K562 (cell line): ENCODE measurements at regions not wholly inside any gene's neighbourhood (a gene's known extent, or its start where the extent isn't known, plus 50 kb on each side); places are given as distances from the start of the nearest gene placed in this dataset.

ENCODE experiments used
- ATAC-seq: fragments of 200-7000 bp; cut with Tn5 transposase; 3 replicates; pipeline ENCODE4 v1.9.1; 2020; ENCODE audit warnings: moderate library complexity
- BruUV-seq: library from RNA; stranded (reverse); fragments of 400-500 nt; replicated peaks from 2 replicates; lab custom pipeline; 2021; lab: Mats Ljungman, UMichigan
- CTCF ChIA-PET: fragments of 300-600 bp; formaldehyde crosslinking; extraction: SDS; loops from one replicate; lab custom pipeline; 2021; ENCODE audit warnings: low intra/inter-chr PET ratio; lab: Yijun Ruan, JAX
- POLR2A ChIA-PET: fragments of 300-600, 350-650 bp; sonication (Branson Sonifier 250); formaldehyde crosslinking; extraction: SDS; loops from one replicate; lab custom pipeline; 2021; ENCODE audit warnings: antibody characterized with exemption, inconsistent platforms; lab: Yijun Ruan, JAX
- DNase-seq, 4 experiments: peaks; one replicate each; pipeline versions ENCODE4 v3.0.0 to v3.0.0-alpha.2; 2011 to 2018; ENCODE audit warnings: low spot score in 3 of 4, mixed read lengths in 3 of 4; ENCODE audit errors: extremely low read depth in 1 of 4
- FAIRE-seq: peaks from 2 replicates; lab custom pipeline; 2011; peaks lifted over from hg19 to GRCh38; lab: Jason Lieb, UNC
- H2AFZ ChIP-seq: 2 replicates; pipeline ENCODE4 v1.6.0; 2011; ENCODE audit warnings: low read depth, low read length, control low read depth, inconsistent platforms
- H3K27ac ChIP-seq: fragments of 200-600 bp; 3 replicates; pipeline ENCODE4 v1.8.0; 2011; ENCODE audit warnings: low read depth, mild to moderate bottlenecking, control low read depth, inconsistent platforms, low read length, moderate library complexity, mixed read lengths; ENCODE audit errors: extremely low read depth
- H3K27me3 ChIP-seq, 2 experiments: fragments of 300-600 bp in 1 of 2; 2 replicates in 1 of 2; 3 replicates in 1 of 2; pipeline versions ENCODE4 v1.6.0 to v1.8.0; 2011; ENCODE audit warnings: inconsistent platforms in 2 of 2, low read length in 2 of 2, mild to moderate bottlenecking in 1 of 2, mixed read lengths in 1 of 2, moderate library complexity in 1 of 2; ENCODE audit not compliant: control insufficient read depth in 2 of 2, insufficient read depth in 2 of 2
- H3K36me3 ChIP-seq: fragments of 300-600 bp; 3 replicates; pipeline ENCODE4 v1.8.0; 2011; ENCODE audit warnings: mild to moderate bottlenecking, low read length, inconsistent platforms; ENCODE audit not compliant: control insufficient read depth, insufficient read depth
- H3K4me1 ChIP-seq, 2 experiments: fragments of 200-600 bp in 1 of 2; replicated peaks in 1 of 2; 2 replicates in 1 of 2; 3 replicates in 1 of 2; pipeline versions ENCODE4 v1.5.1 to v1.8.0; 2011; ENCODE audit warnings: inconsistent platforms in 2 of 2, low read length in 2 of 2, mild to moderate bottlenecking in 1 of 2, mixed read lengths in 1 of 2, moderate library complexity in 1 of 2; ENCODE audit not compliant: control insufficient read depth in 2 of 2, insufficient read depth in 2 of 2
- H3K4me2 ChIP-seq: 2 replicates; pipeline ENCODE4 v1.6.1; 2011; ENCODE audit warnings: low read length, control low read depth, inconsistent platforms, mixed read lengths; ENCODE audit not compliant: insufficient read depth
- H3K4me3 ChIP-seq: fragments of 200-600 bp; sonication (generic), shearing (Covaris generic); 2 replicates; pipeline ENCODE4 v1.5.1; 2016; ENCODE audit warnings: control low read depth, inconsistent platforms
- H3K79me2 ChIP-seq: fragments of 200-600 bp; 3 replicates; pipeline ENCODE4 v1.8.0; 2011; ENCODE audit warnings: low read length, inconsistent platforms; ENCODE audit not compliant: control insufficient read depth, insufficient read depth
- H3K9ac ChIP-seq, 2 experiments: 2 replicates each; pipeline versions ENCODE4 v1.6.0 to v1.6.1; 2011; ENCODE audit warnings: low read depth in 2 of 2, low read length in 2 of 2, control low read depth in 1 of 2, inconsistent platforms in 1 of 2, mild to moderate bottlenecking in 1 of 2, mixed read lengths in 1 of 2; ENCODE audit not compliant: insufficient read depth in 1 of 2
- H3K9me1 ChIP-seq: one replicate; pipeline ENCODE4 v1.6.0; 2011; ENCODE audit warnings: inconsistent platforms, mild to moderate bottlenecking, low read length, moderate library complexity; ENCODE audit not compliant: control insufficient read depth, insufficient read depth
- H3K9me3 ChIP-seq: replicated peaks from 2 replicates; pipeline ENCODE4 v1.5.1; 2011; ENCODE audit warnings: low read depth, low read length, inconsistent platforms; ENCODE audit not compliant: control insufficient read depth, insufficient read depth
- H4K20me1 ChIP-seq: replicated peaks from 2 replicates; pipeline ENCODE4 v1.6.1; 2011; ENCODE audit warnings: low read length, inconsistent platforms, mixed read lengths; ENCODE audit not compliant: control insufficient read depth, insufficient read depth
- ARNT ChIP-seq, 2 experiments: fragments of 450-650 bp; IDR thresholded peaks; 2 replicates each; pipeline ENCODE4 v1.6.1; 2016; ENCODE audit warnings: mild to moderate bottlenecking in 1 of 2
- FOXK1 ChIP-seq: sonication (generic); formaldehyde crosslinking; IDR thresholded peaks from 2 replicates; pipeline ENCODE4 v1.8.0; 2022; ENCODE audit warnings: missing genetic modification reagents, mild to moderate bottlenecking, borderline replicate concordance
- PCBP2 ChIP-seq: fragments of 200-400 bp; formaldehyde crosslinking; IDR thresholded peaks from 2 replicates; pipeline ENCODE4 v1.6.1; 2018; ENCODE audit warnings: low read length, low read depth, mild to moderate bottlenecking, moderate library complexity; ENCODE audit not compliant: poor library complexity, severe bottlenecking
- RUNX1 ChIP-seq: sonication (generic); IDR thresholded peaks from 2 replicates; pipeline ENCODE4 v1.6.1; 2016; ENCODE audit warnings: antibody characterized with exemption, low read depth
- TEAD1 ChIP-seq, 2 experiments: fragments of 450-650 bp in 1 of 2; sonication (generic) in 1 of 2; formaldehyde crosslinking; IDR thresholded peaks; 2 replicates each; pipeline versions ENCODE4 v1.4.0 to v1.8.0; 2020 to 2022; ENCODE audit warnings: mild to moderate bottlenecking in 2 of 2, missing genetic modification reagents in 1 of 2
- ZNF384 ChIP-seq: IDR thresholded peaks from 2 replicates; pipeline ENCODE4 v1.6.1; 2012; ENCODE audit warnings: low read depth, low read length, improper control_type of control experiment
- WGBS: fragments of 100-300 bp; shearing (Covaris generic); methylation state at CpG from one replicate; pipeline ENCODE4 v1.1.6; 2016; ENCODE audit warnings: low coverage, mixed read lengths; ENCODE audit not compliant: insufficient coverage; ENCODE audit errors: missing lambda C conversion rate; 5-methylcytosine and 5-hydroxymethylcytosine counted together
- in situ Hi-C: fragments of 300-500 bp; cut with MboI; formaldehyde crosslinking; loops from 4 replicates; pipeline ENCODE4 v1.15.0; 2018; ENCODE audit warnings: inconsistent platforms, mixed read lengths
- intact Hi-C: fragments of 100-400 bp; cut with micrococcal nuclease; formaldehyde crosslinking; loops from 2 replicates; pipeline ENCODE4 v1.14.2; 2022
- TF ChIP-seq, protein P1 (sequence below), 2 experiments: IDR thresholded peaks; 2 replicates each; pipeline ENCODE4 v1.6.1; 2012; ENCODE audit warnings: improper control_type of control experiment in 2 of 2, low read depth in 2 of 2, low read length in 2 of 2, borderline replicate concordance in 1 of 2
- TF ChIP-seq, protein P2 (sequence below), 2 experiments: IDR thresholded peaks; 2 replicates each; pipeline ENCODE4 v1.6.1; 2011; ENCODE audit warnings: borderline replicate concordance in 1 of 2, control low read depth in 1 of 2, low read depth in 1 of 2, low read length in 1 of 2, mild to moderate bottlenecking in 1 of 2, mixed read lengths in 1 of 2, moderate library complexity in 1 of 2; ENCODE audit not compliant: insufficient read depth in 1 of 2, insufficient read length in 1 of 2, poor library complexity in 1 of 2, severe bottlenecking in 1 of 2; ENCODE audit errors: extremely low read depth in 1 of 2
- TF ChIP-seq, protein P3 (sequence below): fragments of 250-450 bp; sonication (Bioruptor Pico); IDR thresholded peaks from 2 replicates; pipeline ENCODE4 v1.4.0; 2020; ENCODE audit warnings: mild to moderate bottlenecking, moderate library complexity
- TF ChIP-seq, protein P4 (sequence below): sonication (generic); IDR thresholded peaks from 2 replicates; pipeline ENCODE4 v1.6.1; 2016

DNA sequence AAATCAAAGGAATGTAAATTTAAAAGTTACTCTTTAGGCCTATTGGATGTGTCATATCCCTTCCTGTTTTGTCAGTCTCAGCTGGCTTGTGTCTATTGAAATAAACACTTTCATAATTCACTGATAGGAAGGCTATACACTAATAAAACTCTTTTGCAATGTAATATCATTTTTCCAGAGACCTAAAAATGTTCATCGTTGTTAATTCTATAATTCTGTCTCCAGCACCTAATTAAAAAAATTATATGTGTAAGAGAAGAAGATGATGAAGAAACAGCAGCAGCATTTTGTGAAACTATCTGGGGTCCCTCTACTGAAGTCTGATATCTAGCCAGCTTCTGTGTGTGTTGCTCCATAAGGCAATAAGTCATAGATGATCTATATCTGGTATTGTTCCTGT lies 602.7 kb downstream of the ETV1 start:
- Histone ChIP-seq H3K9ac (no peak overlapping the region), H3K4me1 (no peaks in the 10 kb centered on the region), H3K9me3 (no peaks in the 10 kb centered on the region; the same call in 1 of the 2 replicates), H2AFZ (no peak overlapping the region), H3K27me3 (no peaks in the 10 kb centered on the region), H3K36me3 (no peaks in the 10 kb centered on the region), H3K27ac (no peak overlapping the region), H3K4me3 (no peak overlapping the region), H4K20me1 (no peaks in the 10 kb centered on the region), H3K4me2 (no peak overlapping the region), H3K9me1 (no peaks in the 10 kb centered on the region), H3K79me2 (no peaks in the 10 kb centered on the region)
- ATAC-seq = no peak
- ChIA-PET POLR2A (no interaction called here), CTCF (no interaction called here)
- WGBS = 0% methylated on average over 1 of the region's 1 CpG
- no peak for FAIRE-seq
- BruUV-seq = no TSS peak
- DNase-seq = no peak
- intact Hi-C loops (no loop called here), in situ Hi-C loops (no loop called here)
- TF ChIP-seq, protein P1, sequence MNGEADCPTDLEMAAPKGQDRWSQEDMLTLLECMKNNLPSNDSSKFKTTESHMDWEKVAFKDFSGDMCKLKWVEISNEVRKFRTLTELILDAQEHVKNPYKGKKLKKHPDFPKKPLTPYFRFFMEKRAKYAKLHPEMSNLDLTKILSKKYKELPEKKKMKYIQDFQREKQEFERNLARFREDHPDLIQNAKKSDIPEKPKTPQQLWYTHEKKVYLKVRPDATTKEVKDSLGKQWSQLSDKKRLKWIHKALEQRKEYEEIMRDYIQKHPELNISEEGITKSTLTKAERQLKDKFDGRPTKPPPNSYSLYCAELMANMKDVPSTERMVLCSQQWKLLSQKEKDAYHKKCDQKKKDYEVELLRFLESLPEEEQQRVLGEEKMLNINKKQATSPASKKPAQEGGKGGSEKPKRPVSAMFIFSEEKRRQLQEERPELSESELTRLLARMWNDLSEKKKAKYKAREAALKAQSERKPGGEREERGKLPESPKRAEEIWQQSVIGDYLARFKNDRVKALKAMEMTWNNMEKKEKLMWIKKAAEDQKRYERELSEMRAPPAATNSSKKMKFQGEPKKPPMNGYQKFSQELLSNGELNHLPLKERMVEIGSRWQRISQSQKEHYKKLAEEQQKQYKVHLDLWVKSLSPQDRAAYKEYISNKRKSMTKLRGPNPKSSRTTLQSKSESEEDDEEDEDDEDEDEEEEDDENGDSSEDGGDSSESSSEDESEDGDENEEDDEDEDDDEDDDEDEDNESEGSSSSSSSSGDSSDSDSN (IDR thresholded peaks at IDR 0.05; ENCODE audit: borderline replicate concordance in 1 of 2, low read depth in 2 of 2, low read length in 2 of 2) = no peak
- TF ChIP-seq RUNX1 = no peak
- TF ChIP-seq, protein P2, sequence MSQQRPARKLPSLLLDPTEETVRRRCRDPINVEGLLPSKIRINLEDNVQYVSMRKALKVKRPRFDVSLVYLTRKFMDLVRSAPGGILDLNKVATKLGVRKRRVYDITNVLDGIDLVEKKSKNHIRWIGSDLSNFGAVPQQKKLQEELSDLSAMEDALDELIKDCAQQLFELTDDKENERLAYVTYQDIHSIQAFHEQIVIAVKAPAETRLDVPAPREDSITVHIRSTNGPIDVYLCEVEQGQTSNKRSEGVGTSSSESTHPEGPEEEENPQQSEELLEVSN (IDR thresholded peaks at IDR 0.05; ENCODE audit: borderline replicate concordance in 1 of 2, extremely low read depth in 1 of 2, insufficient read depth in 1 of 2, insufficient read length in 1 of 2, low read depth in 1 of 2, low read length in 1 of 2, poor library complexity in 1 of 2, severe bottlenecking in 1 of 2) = no peak
- TF ChIP-seq, protein P3, sequence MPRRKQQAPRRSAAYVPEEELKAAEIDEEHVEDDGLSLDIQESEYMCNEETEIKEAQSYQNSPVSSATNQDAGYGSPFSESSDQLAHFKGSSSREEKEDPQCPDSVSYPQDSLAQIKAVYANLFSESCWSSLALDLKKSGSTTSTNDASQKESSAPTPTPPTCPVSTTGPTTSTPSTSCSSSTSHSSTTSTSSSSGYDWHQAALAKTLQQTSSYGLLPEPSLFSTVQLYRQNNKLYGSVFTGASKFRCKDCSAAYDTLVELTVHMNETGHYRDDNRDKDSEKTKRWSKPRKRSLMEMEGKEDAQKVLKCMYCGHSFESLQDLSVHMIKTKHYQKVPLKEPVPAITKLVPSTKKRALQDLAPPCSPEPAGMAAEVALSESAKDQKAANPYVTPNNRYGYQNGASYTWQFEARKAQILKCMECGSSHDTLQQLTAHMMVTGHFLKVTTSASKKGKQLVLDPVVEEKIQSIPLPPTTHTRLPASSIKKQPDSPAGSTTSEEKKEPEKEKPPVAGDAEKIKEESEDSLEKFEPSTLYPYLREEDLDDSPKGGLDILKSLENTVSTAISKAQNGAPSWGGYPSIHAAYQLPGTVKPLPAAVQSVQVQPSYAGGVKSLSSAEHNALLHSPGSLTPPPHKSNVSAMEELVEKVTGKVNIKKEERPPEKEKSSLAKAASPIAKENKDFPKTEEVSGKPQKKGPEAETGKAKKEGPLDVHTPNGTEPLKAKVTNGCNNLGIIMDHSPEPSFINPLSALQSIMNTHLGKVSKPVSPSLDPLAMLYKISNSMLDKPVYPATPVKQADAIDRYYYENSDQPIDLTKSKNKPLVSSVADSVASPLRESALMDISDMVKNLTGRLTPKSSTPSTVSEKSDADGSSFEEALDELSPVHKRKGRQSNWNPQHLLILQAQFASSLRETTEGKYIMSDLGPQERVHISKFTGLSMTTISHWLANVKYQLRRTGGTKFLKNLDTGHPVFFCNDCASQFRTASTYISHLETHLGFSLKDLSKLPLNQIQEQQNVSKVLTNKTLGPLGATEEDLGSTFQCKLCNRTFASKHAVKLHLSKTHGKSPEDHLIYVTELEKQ (CRISPR knock-in tag) = no peak
- TF ChIP-seq ZNF384 = no peak
- TF ChIP-seq TEAD1 (CRISPR knock-in tag; IDR thresholded peaks at IDR 0.05) = no peak
- no peak for TF ChIP-seq ARNT (IDR thresholded peaks at IDR 0.05)
- no peak for TF ChIP-seq PCBP2
- TF ChIP-seq FOXK1 = no peak
- TF ChIP-seq, protein P4, sequence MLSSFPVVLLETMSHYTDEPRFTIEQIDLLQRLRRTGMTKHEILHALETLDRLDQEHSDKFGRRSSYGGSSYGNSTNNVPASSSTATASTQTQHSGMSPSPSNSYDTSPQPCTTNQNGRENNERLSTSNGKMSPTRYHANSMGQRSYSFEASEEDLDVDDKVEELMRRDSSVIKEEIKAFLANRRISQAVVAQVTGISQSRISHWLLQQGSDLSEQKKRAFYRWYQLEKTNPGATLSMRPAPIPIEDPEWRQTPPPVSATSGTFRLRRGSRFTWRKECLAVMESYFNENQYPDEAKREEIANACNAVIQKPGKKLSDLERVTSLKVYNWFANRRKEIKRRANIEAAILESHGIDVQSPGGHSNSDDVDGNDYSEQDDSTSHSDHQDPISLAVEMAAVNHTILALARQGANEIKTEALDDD = no peak
